Esophagus squamous epithelium (tissue), 4 donors: ENCODE measurements at regions not wholly inside any gene's neighbourhood (a gene's known extent, or its start where the extent isn't known, plus 50 kb on each side); places are given as distances from the start of the nearest gene placed in this dataset.

Experiments
- CTCF ChIP-seq, 6 experiments: fragments of 450-650 bp in 4 of 6; fragments of 200-600 bp in 2 of 6; sonication (generic) in 2 of 6; IDR thresholded peaks; one replicate each; pipeline ENCODE4 v1.5.1; 2016 to 2019; ENCODE audit warnings: antibody characterized with exemption in 6 of 6, mild to moderate bottlenecking in 4 of 6, moderate library complexity in 4 of 6
- POLR2A ChIP-seq, 4 donors: fragments of 450-650 bp; IDR thresholded peaks; one replicate each; pipeline ENCODE4 v1.6.1; 2017; ENCODE audit warnings: antibody characterized with exemption in 4 of 4, mild to moderate bottlenecking in 4 of 4, moderate library complexity in 3 of 4

- TF ChIP-seq CTCF (IDR thresholded peaks at IDR 0.05): no peak
- no peak for TF ChIP-seq POLR2A (IDR thresholded peaks at IDR 0.05)
Measured at GRCh38 chr5:74460694-74461093, 179.8 kb downstream of the ENC1 start.
